Panc1 (cell line): ENCODE measurements at regions not wholly inside any gene's neighbourhood (a gene's known extent, or its start where the extent isn't known, plus 50 kb on each side); places are given as distances from the start of the nearest gene placed in this dataset.

ENCODE experiments used
- ATAC-seq: fragments of 200-7000 bp; cut with Tn5 transposase; 2 replicates; pipeline ENCODE4 v1.9.1; 2020; ENCODE audit warnings: mild to moderate bottlenecking, moderate library complexity
- BruUV-seq: library from RNA; stranded (reverse); fragments of 400-500 nt; replicated peaks from 2 replicates; lab custom pipeline; 2021; lab: Mats Ljungman, UMichigan
- CTCF ChIA-PET: fragments of 300-600 bp; sonication (Branson Sonifier 250); formaldehyde crosslinking; loops from one replicate; lab custom pipeline; 2022; ENCODE audit warnings: antibody characterized with exemption; lab: Charles Lee
- POLR2A ChIA-PET: fragments of 300-600 bp; sonication (Branson Sonifier 250); formaldehyde crosslinking; loops from one replicate; lab custom pipeline; 2022; ENCODE audit warnings: antibody characterized with exemption; lab: Charles Lee
- DNase-seq: peaks from one replicate; pipeline ENCODE4 v3.0.0-alpha.2; 2010; ENCODE audit warnings: low read depth, low spot score
- H3K27ac ChIP-seq: 2 replicates; pipeline ENCODE4 v1.5.1; 2011; ENCODE audit warnings: mild to moderate bottlenecking, low read length, inconsistent platforms
- H3K27me3 ChIP-seq: fragments of 200-500 bp; sonication (Bioruptor generic); 2 replicates; pipeline ENCODE4 v1.6.0; 2014; ENCODE audit warnings: low read length, inconsistent platforms; ENCODE audit not compliant: control insufficient read depth, insufficient read depth
- H3K36me3 ChIP-seq: fragments of 200-500 bp; sonication (Bioruptor generic); 2 replicates; pipeline ENCODE4 v1.5.1; 2014; ENCODE audit warnings: inconsistent platforms, mild to moderate bottlenecking, low read length, moderate library complexity; ENCODE audit not compliant: control insufficient read depth, insufficient read depth
- H3K4me1 ChIP-seq: 2 replicates; pipeline ENCODE4 v1.5.1; 2011; ENCODE audit warnings: inconsistent platforms, mild to moderate bottlenecking, low read length, moderate library complexity; ENCODE audit not compliant: control insufficient read depth, insufficient read depth
- H3K4me3 ChIP-seq, 2 experiments: 2 replicates each; pipeline ENCODE4 v1.5.1; 2011 to 2012; ENCODE audit warnings: low read depth in 2 of 2, low read length in 2 of 2, mild to moderate bottlenecking in 2 of 2, inconsistent platforms in 1 of 2, moderate library complexity in 1 of 2
- H3K9me3 ChIP-seq: fragments of 200-500 bp; sonication (Bioruptor generic); 2 replicates; pipeline ENCODE4 v1.5.1; 2014; ENCODE audit warnings: low read depth, mild to moderate bottlenecking, inconsistent platforms, low read length, moderate library complexity; ENCODE audit not compliant: control insufficient read depth, insufficient read depth
- CTCF ChIP-seq: fragments of 450-650 bp; IDR thresholded peaks from 2 replicates; pipeline ENCODE4 v1.5.1; 2017; ENCODE audit warnings: mild to moderate bottlenecking
- POLR2AphosphoS5 ChIP-seq: IDR thresholded peaks from 2 replicates; pipeline ENCODE4 v1.6.1; 2012; ENCODE audit warnings: mild to moderate bottlenecking, low read depth, low read length, moderate library complexity
- REST ChIP-seq, 2 experiments: IDR thresholded peaks; 2 replicates each; pipeline ENCODE4 v1.6.1; 2011 to 2012; ENCODE audit warnings: low read depth in 2 of 2, control low read depth in 1 of 2, low read length in 1 of 2, mild to moderate bottlenecking in 1 of 2, moderate library complexity in 1 of 2; ENCODE audit not compliant: insufficient read depth in 1 of 2
- SIN3A ChIP-seq: IDR thresholded peaks from 2 replicates; pipeline ENCODE4 v1.6.1; 2012; ENCODE audit warnings: low read depth, mild to moderate bottlenecking, low read length, moderate library complexity, borderline replicate concordance; ENCODE audit not compliant: insufficient read depth
- TCF7L2 ChIP-seq: IDR thresholded peaks from 2 replicates; pipeline ENCODE4 v1.6.1; 2011; ENCODE audit warnings: mild to moderate bottlenecking, low read depth, low read length, inconsistent platforms
- in situ Hi-C: cut with HindIII; loops from 2 replicates; pipeline ENCODE4 v1.10.0; 2016; ENCODE audit warnings: low sequenced_read_pairs, low pct_unique_long_range_greater_than_20kb
- intact Hi-C: fragments of 100-400 bp; cut with micrococcal nuclease; formaldehyde crosslinking; loops from one replicate; pipeline ENCODE4 v1.10.0; 2022; ENCODE audit not compliant: unreplicated experiment

- Histone ChIP-seq H3K9me3 (peaks cover 7% of the 10 kb centered on the region; the same call in 1 of the 2 replicates), H3K4me1 (no peaks in the 10 kb centered on the region), H3K4me3 (no peak overlapping the region), H3K27me3 (peaks cover 15% of the 10 kb centered on the region), H3K36me3 (no peaks in the 10 kb centered on the region), H3K27ac (no peak overlapping the region)
- ATAC-seq, result no peak
- in situ Hi-C loops, result no loop called here
- no TSS peak for BruUV-seq
- intact Hi-C loops, result no loop called here
- TF ChIP-seq TCF7L2, result no peak
- no peak for TF ChIP-seq CTCF
- TF ChIP-seq REST (IDR thresholded peaks at IDR 0.05; ENCODE audit: insufficient read depth in 1 of 2, low read depth in 2 of 2, low read length in 1 of 2), result no peak
- TF ChIP-seq POLR2AphosphoS5, result no peak
- TF ChIP-seq SIN3A, result no peak
- POLR2A ChIA-PET, result no interaction called here
- no peak for DNase-seq
- CTCF ChIA-PET, result no interaction called here
Observed at GRCh38 chr16:22683258-22683657, 130.7 kb upstream of the HS3ST2 start.

- TF ChIP-seq POLR2AphosphoS5 (no peak), CTCF (no peak), SIN3A (no peak)
- CTCF ChIA-PET, result no interaction called here
- Histone ChIP-seq H3K27ac (no peak overlapping the region), H3K4me1 (no peaks in the 10 kb centered on the region), H3K4me3 (no peak overlapping the region), H3K9me3 (peaks cover 7% of the 10 kb centered on the region; the same call in 1 of the 2 replicates), H3K27me3 (peaks cover 16% of the 10 kb centered on the region), H3K36me3 (no peaks in the 10 kb centered on the region)
- ATAC-seq (no peak), DNase-seq (no peak)
- no TSS peak for BruUV-seq
- POLR2A ChIA-PET, result no interaction called here
- in situ Hi-C loops, result no loop called here
- intact Hi-C loops, result no loop called here
Observed at GRCh38 chr16:22683730-22684573, 130.0 kb upstream of the HS3ST2 start.
